ENCODE measurements at regions not wholly inside any gene's neighbourhood (a gene's known extent, or its start where the extent isn't known, plus 50 kb on each side); places are given as distances from the start of the nearest gene placed in this dataset.

DNA sequence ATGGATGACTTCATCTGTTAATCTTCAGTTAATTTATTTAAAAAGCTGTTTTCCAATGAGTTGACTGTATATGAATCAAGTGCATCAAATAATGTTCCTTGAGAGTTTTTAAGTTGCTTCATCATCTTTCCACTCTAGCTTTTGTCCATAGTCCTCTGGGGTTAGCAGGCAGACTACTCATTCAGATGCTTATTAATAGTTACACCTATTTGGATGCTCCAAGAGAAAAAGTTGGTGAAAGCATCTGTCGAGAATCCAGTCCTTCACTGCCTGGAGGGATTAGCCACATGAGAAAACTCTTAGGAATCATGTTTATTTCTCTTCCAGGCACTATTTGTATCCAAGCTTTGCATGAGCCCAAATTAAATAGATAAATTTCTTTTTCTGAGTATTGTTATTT lies 70.2 kb downstream of the DACT1 start:
- FAIRE-seq (no peak), DNase-seq (no peak)
- H3K4me3 ChIP-seq (ENCODE audit: low read length in 3 of 3): no peak overlapping the region
- H3K9ac ChIP-seq (ENCODE audit: low read length in 3 of 3): no peak overlapping the region
- H3K27ac ChIP-seq (ENCODE audit: low read depth in 2 of 2, low read length in 2 of 2): no peak overlapping the region
- H3K4me1 ChIP-seq (ENCODE audit: control insufficient read depth in 2 of 3, insufficient read depth in 2 of 3, low read depth in 1 of 3, low read length in 3 of 3): no peaks in the 10 kb centered on the region
- no peaks in the 10 kb centered on the region for H3K9me3 ChIP-seq (ENCODE audit: control insufficient read depth in 2 of 3, insufficient read depth in 1 of 3, low read length in 3 of 3)
- H3K36me3 ChIP-seq (ENCODE audit: control insufficient read depth in 2 of 3, insufficient read depth in 3 of 3, low read length in 3 of 3): no peaks in the 10 kb centered on the region
- TF ChIP-seq, protein P1, sequence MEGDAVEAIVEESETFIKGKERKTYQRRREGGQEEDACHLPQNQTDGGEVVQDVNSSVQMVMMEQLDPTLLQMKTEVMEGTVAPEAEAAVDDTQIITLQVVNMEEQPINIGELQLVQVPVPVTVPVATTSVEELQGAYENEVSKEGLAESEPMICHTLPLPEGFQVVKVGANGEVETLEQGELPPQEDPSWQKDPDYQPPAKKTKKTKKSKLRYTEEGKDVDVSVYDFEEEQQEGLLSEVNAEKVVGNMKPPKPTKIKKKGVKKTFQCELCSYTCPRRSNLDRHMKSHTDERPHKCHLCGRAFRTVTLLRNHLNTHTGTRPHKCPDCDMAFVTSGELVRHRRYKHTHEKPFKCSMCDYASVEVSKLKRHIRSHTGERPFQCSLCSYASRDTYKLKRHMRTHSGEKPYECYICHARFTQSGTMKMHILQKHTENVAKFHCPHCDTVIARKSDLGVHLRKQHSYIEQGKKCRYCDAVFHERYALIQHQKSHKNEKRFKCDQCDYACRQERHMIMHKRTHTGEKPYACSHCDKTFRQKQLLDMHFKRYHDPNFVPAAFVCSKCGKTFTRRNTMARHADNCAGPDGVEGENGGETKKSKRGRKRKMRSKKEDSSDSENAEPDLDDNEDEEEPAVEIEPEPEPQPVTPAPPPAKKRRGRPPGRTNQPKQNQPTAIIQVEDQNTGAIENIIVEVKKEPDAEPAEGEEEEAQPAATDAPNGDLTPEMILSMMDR (IDR thresholded peaks at IDR 0.05; ENCODE audit: borderline replicate concordance, extremely low read depth, insufficient read depth): no peak
- intact Hi-C loops (cut with DNase I): no loop called here
- no peaks in the 10 kb centered on the region for H3K27me3 ChIP-seq (ENCODE audit: control insufficient read depth, insufficient read depth, low read length)

DNA sequence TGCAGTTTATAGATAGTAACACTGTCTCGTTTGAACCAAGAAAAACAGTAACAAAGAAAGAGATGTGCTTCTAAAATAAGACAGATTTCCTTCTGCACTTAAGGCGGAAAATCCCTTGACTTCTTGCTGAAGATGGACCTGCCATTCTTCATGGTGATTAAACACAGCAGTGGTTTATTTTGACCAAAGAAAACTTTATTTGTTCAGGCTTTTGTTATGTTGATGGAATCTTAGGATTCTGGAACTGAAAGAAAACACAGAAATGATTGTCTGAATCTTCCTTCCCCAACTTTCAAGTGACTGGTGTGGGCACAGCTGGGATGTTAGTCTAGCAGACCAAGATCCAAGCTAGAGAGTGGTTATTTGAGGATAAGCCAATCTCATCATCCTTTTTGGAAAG lies 72.2 kb downstream of the DACT1 start:
- intact Hi-C loops (cut with DNase I): no loop called here
- no peaks in the 10 kb centered on the region for H3K9me3 ChIP-seq (ENCODE audit: control insufficient read depth in 2 of 3, insufficient read depth in 1 of 3, low read length in 3 of 3)
- H3K27me3 ChIP-seq (ENCODE audit: control insufficient read depth, insufficient read depth, low read length): no peaks in the 10 kb centered on the region
- H3K36me3 ChIP-seq (ENCODE audit: control insufficient read depth in 2 of 3, insufficient read depth in 3 of 3, low read length in 3 of 3): no peaks in the 10 kb centered on the region
- no peak overlapping the region for H3K4me3 ChIP-seq (ENCODE audit: low read length in 3 of 3)
- no peak for DNase-seq
- TF ChIP-seq, protein P1 (IDR thresholded peaks at IDR 0.05; ENCODE audit: borderline replicate concordance, extremely low read depth, insufficient read depth): no peak
- no peaks in the 10 kb centered on the region for H3K4me1 ChIP-seq (ENCODE audit: control insufficient read depth in 2 of 3, insufficient read depth in 2 of 3, low read depth in 1 of 3, low read length in 3 of 3)
- H3K27ac ChIP-seq (ENCODE audit: low read depth in 2 of 2, low read length in 2 of 2): no peak overlapping the region
- FAIRE-seq: no peak
- H3K9ac ChIP-seq (ENCODE audit: low read length in 3 of 3): no peak overlapping the region

DNA sequence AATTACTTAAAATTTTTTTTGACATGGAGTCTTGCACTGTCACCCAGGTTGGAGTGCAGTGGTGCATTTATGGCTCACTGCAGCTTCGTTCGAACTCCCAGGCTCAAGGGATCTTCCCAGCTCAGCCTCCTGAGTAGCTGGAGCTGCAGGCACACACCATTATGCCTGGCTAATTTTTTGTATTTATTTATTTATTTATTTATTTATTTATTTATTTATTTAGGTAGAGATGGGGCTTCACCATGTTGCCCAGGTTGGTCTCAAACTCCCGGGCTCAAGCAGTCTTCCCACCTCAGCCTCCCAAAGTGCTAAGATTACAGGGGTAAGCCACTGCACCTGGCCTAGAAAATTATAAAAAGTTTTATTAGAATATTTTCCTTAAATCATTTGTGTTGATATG lies 73.6 kb downstream of the DACT1 start:
- no peaks in the 10 kb centered on the region for H3K4me1 ChIP-seq (ENCODE audit: control insufficient read depth in 2 of 3, insufficient read depth in 2 of 3, low read depth in 1 of 3, low read length in 3 of 3)
- FAIRE-seq: no peak
- no peak overlapping the region for H3K9ac ChIP-seq (ENCODE audit: low read length in 3 of 3)
- H3K36me3 ChIP-seq (ENCODE audit: control insufficient read depth in 2 of 3, insufficient read depth in 3 of 3, low read length in 3 of 3): no peaks in the 10 kb centered on the region
- TF ChIP-seq, protein P1 (IDR thresholded peaks at IDR 0.05; ENCODE audit: borderline replicate concordance, extremely low read depth, insufficient read depth): no peak
- no peak overlapping the region for H3K4me3 ChIP-seq (ENCODE audit: low read length in 3 of 3)
- H3K9me3 ChIP-seq (ENCODE audit: control insufficient read depth in 2 of 3, insufficient read depth in 1 of 3, low read length in 3 of 3): no peaks in the 10 kb centered on the region
- intact Hi-C loops (cut with DNase I): no loop called here
- DNase-seq: no peak
- H3K27ac ChIP-seq (ENCODE audit: low read depth in 2 of 2, low read length in 2 of 2): no peak overlapping the region
- no peaks in the 10 kb centered on the region for H3K27me3 ChIP-seq (ENCODE audit: control insufficient read depth, insufficient read depth, low read length)

DNA sequence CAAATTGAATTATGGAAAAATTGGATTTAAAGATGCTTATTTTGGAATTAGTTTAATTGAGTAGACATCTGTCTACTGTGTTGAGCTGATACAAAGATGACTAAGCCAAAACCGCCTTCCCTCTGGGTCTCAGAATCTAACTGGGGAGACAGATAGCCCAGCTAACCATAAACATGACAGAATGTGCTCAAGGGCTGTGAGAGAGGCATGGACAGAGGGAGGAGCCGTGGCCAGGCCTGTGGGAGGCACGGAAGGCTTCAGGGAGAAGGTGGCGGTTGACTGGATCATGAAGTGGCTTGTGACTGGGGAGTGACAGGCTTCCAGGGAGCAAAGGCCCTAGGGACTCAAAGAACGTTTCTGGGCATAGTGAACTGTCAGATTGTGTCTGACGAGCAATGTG lies 74.6 kb downstream of the DACT1 start:
- H3K4me1 ChIP-seq (ENCODE audit: control insufficient read depth in 2 of 3, insufficient read depth in 2 of 3, low read depth in 1 of 3, low read length in 3 of 3): no peaks in the 10 kb centered on the region
- H3K9ac ChIP-seq (ENCODE audit: low read length in 3 of 3): no peak overlapping the region
- no peaks in the 10 kb centered on the region for H3K36me3 ChIP-seq (ENCODE audit: control insufficient read depth in 2 of 3, insufficient read depth in 3 of 3, low read length in 3 of 3)
- H3K27ac ChIP-seq (ENCODE audit: low read depth in 2 of 2, low read length in 2 of 2): no peak overlapping the region
- H3K9me3 ChIP-seq (ENCODE audit: control insufficient read depth in 2 of 3, insufficient read depth in 1 of 3, low read length in 3 of 3): no peaks in the 10 kb centered on the region
- TF ChIP-seq, protein P1 (IDR thresholded peaks at IDR 0.05; ENCODE audit: borderline replicate concordance, extremely low read depth, insufficient read depth): no peak
- H3K27me3 ChIP-seq (ENCODE audit: control insufficient read depth, insufficient read depth, low read length): no peaks in the 10 kb centered on the region
- no peak overlapping the region for H3K4me3 ChIP-seq (ENCODE audit: low read length in 3 of 3)
- FAIRE-seq (no peak), DNase-seq (no peak)
- intact Hi-C loops (cut with DNase I): no loop called here

Measured in kidney (tissue), 13 donors.